B cell (primary cell): ENCODE measurements at regions not wholly inside any gene's neighbourhood (a gene's known extent, or its start where the extent isn't known, plus 50 kb on each side); places are given as distances from the start of the nearest gene placed in this dataset.

Experiments used
- ATAC-seq: fragments of 200-7000 bp; cut with Tn5 transposase; one replicate; pipeline ENCODE4 v1.10.0; 2021; ENCODE audit warnings: low read depth, mild to moderate bottlenecking, moderate number of reproducible peaks, moderate library complexity
- CTCF ChIA-PET: fragments of 350-600 bp; sonication (Branson Sonifier 250); formaldehyde crosslinking; loops from one replicate; lab custom pipeline; 2021; ENCODE audit warnings: antibody characterized with exemption, inconsistent platforms; lab: Charles Lee
- POLR2A ChIA-PET: fragments of 350-600 bp; sonication (Branson Sonifier 250); formaldehyde crosslinking; loops from one replicate; lab custom pipeline; 2021; ENCODE audit warnings: antibody characterized with exemption; lab: Charles Lee
- DNase-seq: peaks from one replicate; pipeline ENCODE4 v3.0.0; 2013
- H2AFZ ChIP-seq: 2 replicates; pipeline ENCODE4 v1.6.1; 2012; ENCODE audit warnings: mild to moderate bottlenecking, low read depth, low read length; ENCODE audit not compliant: insufficient read depth, poor library complexity, severe bottlenecking
- H3K27ac ChIP-seq, 2 donors: 1 replicate in 1 of 2; 2 replicates in 1 of 2; pipeline ENCODE4 v1.5.1; 2012 to 2013; ENCODE audit warnings: low read length in 2 of 2, mild to moderate bottlenecking in 2 of 2, moderate library complexity in 1 of 2
- H3K27me3 ChIP-seq, 4 experiments: fragments of 200-600 bp in 1 of 4; sonication (generic) in 1 of 4; replicated peaks in 1 of 4; 1 replicate in 2 of 4; 2 replicates in 2 of 4; pipeline versions ENCODE4 v1.6.1 to v1.7.0; 2013 to 2016; ENCODE audit warnings: low read length in 3 of 4, mild to moderate bottlenecking in 2 of 4, mixed read lengths in 1 of 4, moderate library complexity in 1 of 4; ENCODE audit not compliant: insufficient read depth in 4 of 4, control insufficient read depth in 3 of 4; ENCODE audit errors: control extremely low read depth in 1 of 4
- H3K36me3 ChIP-seq, 2 experiments: replicated peaks in 1 of 2; 1 replicate in 1 of 2; 2 replicates in 1 of 2; pipeline versions ENCODE4 v1.6.1 to v1.7.1; 2013; ENCODE audit warnings: low read length in 1 of 2; ENCODE audit not compliant: insufficient read depth in 2 of 2, control insufficient read depth in 1 of 2; ENCODE audit errors: control extremely low read depth in 1 of 2, extremely low read depth in 1 of 2
- H3K4me1 ChIP-seq, 2 donors: fragments of 200-600 bp in 1 of 2; sonication (generic) in 1 of 2; 1 replicate in 1 of 2; 2 replicates in 1 of 2; pipeline versions ENCODE4 v1.5.1 to v1.6.1; 2013 to 2017; ENCODE audit warnings: low read length in 2 of 2; ENCODE audit not compliant: control insufficient read depth in 2 of 2, insufficient read depth in 2 of 2
- H3K4me2 ChIP-seq: replicated peaks from 2 replicates; pipeline ENCODE3; 2012; ENCODE audit warnings: mild to moderate bottlenecking, low read depth, low read length; ENCODE audit not compliant: poor library complexity, severe bottlenecking
- H3K4me3 ChIP-seq, 5 experiments: fragments of 200-600 bp in 1 of 5; sonication (generic) in 1 of 5; 1 replicate in 3 of 5; 2 replicates in 2 of 5; pipeline versions ENCODE4 v1.5.1 to v1.7.0; 2011 to 2016; ENCODE audit warnings: low read length in 4 of 5, mild to moderate bottlenecking in 4 of 5, low read depth in 2 of 5, control low read depth in 1 of 5, moderate library complexity in 1 of 5; ENCODE audit not compliant: insufficient read depth in 1 of 5; ENCODE audit errors: control extremely low read depth in 1 of 5, extremely low read depth in 1 of 5
- H3K79me2 ChIP-seq: fragments of 200-600 bp; sonication (generic); one replicate; pipeline ENCODE4 v1.6.0; 2016; ENCODE audit warnings: low read length; ENCODE audit not compliant: control insufficient read depth, insufficient read depth
- H3K9ac ChIP-seq: fragments of 200-600 bp; sonication (generic); 2 replicates; pipeline ENCODE4 v1.6.1; 2017; ENCODE audit warnings: mild to moderate bottlenecking, low read length, moderate library complexity
- H3K9me3 ChIP-seq, 3 donors: one replicate each; pipeline versions ENCODE4 v1.6.1 to v1.7.1; 2013; ENCODE audit warnings: low read length in 2 of 3; ENCODE audit not compliant: control insufficient read depth in 2 of 3, insufficient read depth in 1 of 3; ENCODE audit errors: control extremely low read depth in 1 of 3
- H4K20me1 ChIP-seq: 2 replicates; pipeline ENCODE4 v1.6.0; 2012; ENCODE audit warnings: mild to moderate bottlenecking, low read length; ENCODE audit not compliant: insufficient read depth, control insufficient read depth, poor library complexity, severe bottlenecking
- H3K27ac Mint-ChIP-seq: one replicate; pipeline ENCODE4 v1.8.0; 2021; ENCODE audit warnings: mixed read lengths
- H3K27me3 Mint-ChIP-seq: one replicate; pipeline ENCODE4 v1.8.0; 2021; ENCODE audit warnings: mixed read lengths
- H3K4me1 Mint-ChIP-seq: one replicate; pipeline ENCODE4 v1.8.0; 2021; ENCODE audit warnings: mixed read lengths
- H3K4me3 Mint-ChIP-seq: one replicate; pipeline ENCODE4 v1.8.0; 2021; ENCODE audit warnings: mixed read lengths
- H3K9me3 Mint-ChIP-seq: one replicate; pipeline ENCODE4 v1.8.0; 2022; ENCODE audit warnings: mixed read lengths; ENCODE audit not compliant: insufficient read depth
- CTCF ChIP-seq: fragments of 200-600 bp; IDR thresholded peaks from one replicate; pipeline ENCODE4 v1.8.0; 2022; ENCODE audit warnings: antibody characterized with exemption, mild to moderate bottlenecking
- EZH2 ChIP-seq: IDR thresholded peaks from 2 replicates; pipeline ENCODE4 v1.6.1; 2012; ENCODE audit warnings: borderline replicate concordance, low read depth, mild to moderate bottlenecking, moderate library complexity, low read length; ENCODE audit not compliant: insufficient read depth, poor library complexity, severe bottlenecking
- WGBS: methylation state at CpG from one replicate; pipeline ENCODE4 v1.1.5; 2013; ENCODE audit warnings: missing lambda C conversion rate; ENCODE audit not compliant: insufficient coverage; 5-methylcytosine and 5-hydroxymethylcytosine counted together
- intact Hi-C: fragments of 100-400 bp; cut with micrococcal nuclease; formaldehyde crosslinking; loops from one replicate; pipeline ENCODE4 v1.10.0; 2022

- Histone ChIP-seq H3K27ac (no peak overlapping the region), H3K4me1 (no peaks in the 10 kb centered on the region), H3K27me3 (no peaks in the 10 kb centered on the region), H3K4me2 (no peak overlapping the region), H3K9ac (no peak overlapping the region), H3K36me3 (no peaks in the 10 kb centered on the region), H4K20me1 (no peaks in the 10 kb centered on the region), H2AFZ (no peak overlapping the region), H3K4me3 (no peak overlapping the region), H3K9me3 (peaks cover 0 to 6% (median 2%) of the 10 kb centered on the region in 3 donors), H3K79me2 (no peaks in the 10 kb centered on the region)
- no peak for DNase-seq
- WGBS, result 100% methylated on average over 1 of the region's 3 CpGs
- ATAC-seq, result no peak
- intact Hi-C loops, result no loop called here
- Mint-ChIP-seq H3K4me3 (no peak overlapping the region), H3K4me1 (no peaks in the 10 kb centered on the region), H3K27ac (no peak overlapping the region), H3K27me3 (no peaks in the 10 kb centered on the region), H3K9me3 (peaks cover 2% of the 10 kb centered on the region)
- TF ChIP-seq CTCF, result no peak
- TF ChIP-seq EZH2, result no peak
- CTCF ChIA-PET, result no interaction called here
- POLR2A ChIA-PET, result no interaction called here
Observed at GRCh38 chr13:106768991-106769390, 201.1 kb upstream of the ARGLU1 start.

- Histone ChIP-seq H3K27ac (no peak overlapping the region), H4K20me1 (no peaks in the 10 kb centered on the region), H3K9ac (no peak overlapping the region), H3K27me3 (no peaks in the 10 kb centered on the region), H3K4me2 (no peak overlapping the region), H2AFZ (no peak overlapping the region), H3K36me3 (no peaks in the 10 kb centered on the region), H3K4me1 (no peaks in the 10 kb centered on the region), H3K4me3 (no peak overlapping the region), H3K79me2 (no peaks in the 10 kb centered on the region), H3K9me3 (peaks cover 0 to 7% (median 2%) of the 10 kb centered on the region in 3 donors)
- Mint-ChIP-seq H3K27me3 (no peaks in the 10 kb centered on the region), H3K4me3 (no peak overlapping the region), H3K4me1 (no peaks in the 10 kb centered on the region), H3K9me3 (peaks cover 2% of the 10 kb centered on the region), H3K27ac (no peak overlapping the region)
- POLR2A ChIA-PET, result no interaction called here
- DNase-seq (no peak), ATAC-seq (no peak)
- TF ChIP-seq EZH2 (no peak), CTCF (no peak)
- CTCF ChIA-PET, result no interaction called here
- WGBS, result 100% methylated on average over 1 of the region's 3 CpGs
- intact Hi-C loops, result no loop called here
Observed at GRCh38 chr13:106762708-106763107, 194.8 kb upstream of the ARGLU1 start.
